ENCODE measurements at regions not wholly inside any gene's neighbourhood (a gene's known extent, or its start where the extent isn't known, plus 50 kb on each side); places are given as distances from the start of the nearest gene placed in this dataset.
A peak's percentile ranks its signal among the peaks of the same experiment; 100 is the strongest.

DNA sequence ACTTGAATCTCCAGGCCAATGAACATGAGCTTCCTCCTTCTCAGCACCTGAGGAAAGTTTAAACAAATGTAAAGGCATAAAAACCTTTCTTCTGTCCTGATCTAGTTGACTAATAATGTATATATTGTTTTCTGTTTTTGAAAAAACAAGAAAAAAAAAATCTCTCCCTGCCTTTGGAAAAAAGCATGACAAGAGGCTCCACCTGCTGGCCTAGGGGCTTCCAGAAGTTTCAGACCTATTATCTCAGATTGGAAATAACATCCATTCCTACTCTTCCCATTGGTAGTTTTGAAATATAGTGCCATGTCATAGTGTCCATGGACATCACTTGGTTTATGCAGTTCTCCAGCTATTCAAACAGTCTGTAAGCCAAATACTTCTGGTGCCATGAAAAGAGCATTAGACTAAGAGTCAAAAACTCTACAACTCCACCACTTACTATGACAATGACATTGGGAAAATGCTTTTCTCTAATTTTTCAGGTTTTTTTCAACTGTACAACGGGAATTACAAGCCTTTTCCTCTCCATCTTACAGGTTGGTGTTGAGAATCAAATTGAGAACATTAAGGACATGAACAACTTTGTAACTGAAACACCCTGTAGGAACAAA is 409.6 kb upstream of the MPDZ start:
- TF ChIP-seq, protein P1, sequence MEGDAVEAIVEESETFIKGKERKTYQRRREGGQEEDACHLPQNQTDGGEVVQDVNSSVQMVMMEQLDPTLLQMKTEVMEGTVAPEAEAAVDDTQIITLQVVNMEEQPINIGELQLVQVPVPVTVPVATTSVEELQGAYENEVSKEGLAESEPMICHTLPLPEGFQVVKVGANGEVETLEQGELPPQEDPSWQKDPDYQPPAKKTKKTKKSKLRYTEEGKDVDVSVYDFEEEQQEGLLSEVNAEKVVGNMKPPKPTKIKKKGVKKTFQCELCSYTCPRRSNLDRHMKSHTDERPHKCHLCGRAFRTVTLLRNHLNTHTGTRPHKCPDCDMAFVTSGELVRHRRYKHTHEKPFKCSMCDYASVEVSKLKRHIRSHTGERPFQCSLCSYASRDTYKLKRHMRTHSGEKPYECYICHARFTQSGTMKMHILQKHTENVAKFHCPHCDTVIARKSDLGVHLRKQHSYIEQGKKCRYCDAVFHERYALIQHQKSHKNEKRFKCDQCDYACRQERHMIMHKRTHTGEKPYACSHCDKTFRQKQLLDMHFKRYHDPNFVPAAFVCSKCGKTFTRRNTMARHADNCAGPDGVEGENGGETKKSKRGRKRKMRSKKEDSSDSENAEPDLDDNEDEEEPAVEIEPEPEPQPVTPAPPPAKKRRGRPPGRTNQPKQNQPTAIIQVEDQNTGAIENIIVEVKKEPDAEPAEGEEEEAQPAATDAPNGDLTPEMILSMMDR (IDR thresholded peaks at IDR 0.05), result peak in 3 of 4 experiments; percentile 8 to 23 (median 18)
- no peak for TF ChIP-seq POLR2A (IDR thresholded peaks at IDR 0.05)

Measured in uterus (tissue), 2 donors.